ENCODE measurements at regions not wholly inside any gene's neighbourhood (a gene's known extent, or its start where the extent isn't known, plus 50 kb on each side); places are given as distances from the start of the nearest gene placed in this dataset.

- no peak for DNase-seq (ENCODE audit: low spot score)
Measured at GRCh38 chr1:70856201-70856600, 191.4 kb downstream of the PTGER3 start.

DNA sequence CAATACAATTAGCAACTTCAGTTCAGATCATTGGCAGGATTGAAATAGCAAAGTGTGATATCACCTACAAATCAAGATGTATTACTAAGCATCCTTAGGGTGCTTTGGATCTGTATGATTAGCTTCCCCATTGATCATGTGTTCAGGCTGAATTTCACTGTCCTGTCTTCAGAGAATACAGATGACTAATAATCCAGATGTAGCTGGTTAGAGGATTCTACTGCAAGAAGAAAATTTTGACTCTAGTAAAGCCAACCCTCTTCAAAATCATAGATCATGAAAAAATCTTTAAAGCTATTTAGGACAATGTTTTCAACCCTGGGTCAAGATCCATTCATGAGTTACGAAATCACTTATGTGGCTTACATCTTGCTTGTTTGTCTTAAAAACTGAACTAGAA lies 184.4 kb downstream of the PTGER3 start:
- in situ Hi-C loops (cut with MboI; ENCODE audit: low sequenced_read_pairs, unreplicated experiment): no loop called here
- TF ChIP-seq CTCF (IDR thresholded peaks at IDR 0.05; ENCODE audit: borderline replicate concordance, control extremely low read depth, extremely low read depth, insufficient read depth, missing control alignments): no peak
- no peak for DNase-seq (ENCODE audit: low spot score)

More at GRCh38 chr1:70856201-70856600, 191.4 kb downstream of the PTGER3 start:
- in situ Hi-C loops (cut with MboI; ENCODE audit: low sequenced_read_pairs, unreplicated experiment): no loop called here
- TF ChIP-seq CTCF (IDR thresholded peaks at IDR 0.05; ENCODE audit: borderline replicate concordance, control extremely low read depth, extremely low read depth, insufficient read depth, missing control alignments): no peak

DNA sequence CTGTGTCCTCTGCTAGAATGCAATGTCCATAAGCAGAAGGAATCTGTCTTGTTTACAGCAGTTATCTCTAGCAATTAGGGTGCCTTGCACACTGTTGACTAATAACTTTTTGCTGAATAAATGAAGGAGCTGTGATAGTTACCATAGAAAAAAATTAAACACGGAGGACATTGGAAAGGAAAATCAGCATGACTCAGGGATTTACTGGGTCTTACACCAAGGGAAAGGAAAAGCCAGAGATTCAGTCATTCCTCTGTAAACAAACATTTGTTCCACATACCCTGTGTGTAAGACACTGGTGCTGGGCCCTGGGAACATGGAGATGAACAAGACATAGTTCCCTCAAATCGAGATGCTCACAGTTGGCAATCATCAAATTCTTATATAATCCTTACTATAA lies 183.3 kb downstream of the PTGER3 start:
- no peak for DNase-seq (ENCODE audit: low spot score)
- in situ Hi-C loops (cut with MboI; ENCODE audit: low sequenced_read_pairs, unreplicated experiment): no loop called here
- no peak for TF ChIP-seq CTCF (IDR thresholded peaks at IDR 0.05; ENCODE audit: borderline replicate concordance, control extremely low read depth, extremely low read depth, insufficient read depth, missing control alignments)

- in situ Hi-C loops (cut with MboI; ENCODE audit: low sequenced_read_pairs, unreplicated experiment): no loop called here
- TF ChIP-seq CTCF (IDR thresholded peaks at IDR 0.05; ENCODE audit: borderline replicate concordance, control extremely low read depth, extremely low read depth, insufficient read depth, missing control alignments): no peak
- no peak for DNase-seq (ENCODE audit: low spot score)
Measured at GRCh38 chr1:70866542-70867264, 180.9 kb downstream of the PTGER3 start.

DNA sequence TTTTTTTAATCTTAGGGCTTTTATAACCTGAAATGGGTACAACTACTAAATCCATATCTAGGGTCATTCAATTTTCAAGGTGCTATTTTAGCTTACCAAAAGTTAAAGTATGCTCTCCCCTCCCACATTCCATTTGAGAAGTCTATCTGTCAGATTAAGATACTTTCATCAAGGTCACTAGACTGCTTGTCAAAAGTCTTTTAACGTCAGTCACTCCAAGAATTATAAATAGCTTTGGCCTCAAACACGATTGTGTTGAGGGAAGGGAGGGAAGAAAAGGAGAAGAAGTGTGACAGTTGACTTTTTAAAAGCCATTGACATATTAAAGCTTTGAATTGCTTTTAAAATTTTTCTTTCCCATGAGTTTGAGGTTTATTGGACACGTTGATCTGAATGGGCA lies 175.8 kb downstream of the PTGER3 start:
- no peak for DNase-seq (ENCODE audit: low spot score)
- TF ChIP-seq CTCF (IDR thresholded peaks at IDR 0.05; ENCODE audit: borderline replicate concordance, control extremely low read depth, extremely low read depth, insufficient read depth, missing control alignments): no peak
- in situ Hi-C loops (cut with MboI; ENCODE audit: low sequenced_read_pairs, unreplicated experiment): no loop called here

- DNase-seq (ENCODE audit: low spot score): no peak
- no peak for TF ChIP-seq CTCF (IDR thresholded peaks at IDR 0.05; ENCODE audit: borderline replicate concordance, control extremely low read depth, extremely low read depth, insufficient read depth, missing control alignments)
- in situ Hi-C loops (cut with MboI; ENCODE audit: low sequenced_read_pairs, unreplicated experiment): no loop called here
Measured at GRCh38 chr1:70874063-70874462, 173.6 kb downstream of the PTGER3 start.
